ENCODE measurements at regions not wholly inside any gene's neighbourhood (a gene's known extent, or its start where the extent isn't known, plus 50 kb on each side); places are given as distances from the start of the nearest gene placed in this dataset.

GRCh38 chr2:71988170-71988569, 159.5 kb downstream of the CYP26B1 start:
- TF ChIP-seq POLR2A (IDR thresholded peaks at IDR 0.05) = no peak
- TF ChIP-seq, protein P1, sequence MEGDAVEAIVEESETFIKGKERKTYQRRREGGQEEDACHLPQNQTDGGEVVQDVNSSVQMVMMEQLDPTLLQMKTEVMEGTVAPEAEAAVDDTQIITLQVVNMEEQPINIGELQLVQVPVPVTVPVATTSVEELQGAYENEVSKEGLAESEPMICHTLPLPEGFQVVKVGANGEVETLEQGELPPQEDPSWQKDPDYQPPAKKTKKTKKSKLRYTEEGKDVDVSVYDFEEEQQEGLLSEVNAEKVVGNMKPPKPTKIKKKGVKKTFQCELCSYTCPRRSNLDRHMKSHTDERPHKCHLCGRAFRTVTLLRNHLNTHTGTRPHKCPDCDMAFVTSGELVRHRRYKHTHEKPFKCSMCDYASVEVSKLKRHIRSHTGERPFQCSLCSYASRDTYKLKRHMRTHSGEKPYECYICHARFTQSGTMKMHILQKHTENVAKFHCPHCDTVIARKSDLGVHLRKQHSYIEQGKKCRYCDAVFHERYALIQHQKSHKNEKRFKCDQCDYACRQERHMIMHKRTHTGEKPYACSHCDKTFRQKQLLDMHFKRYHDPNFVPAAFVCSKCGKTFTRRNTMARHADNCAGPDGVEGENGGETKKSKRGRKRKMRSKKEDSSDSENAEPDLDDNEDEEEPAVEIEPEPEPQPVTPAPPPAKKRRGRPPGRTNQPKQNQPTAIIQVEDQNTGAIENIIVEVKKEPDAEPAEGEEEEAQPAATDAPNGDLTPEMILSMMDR (IDR thresholded peaks at IDR 0.05) = no peak
